Thymus (tissue), 11 donors: ENCODE measurements at regions not wholly inside any gene's neighbourhood (a gene's known extent, or its start where the extent isn't known, plus 50 kb on each side); places are given as distances from the start of the nearest gene placed in this dataset.

Experiments
- DNase-seq, 9 donors: peaks; one replicate each; pipeline ENCODE4 v3.0.0-alpha.2; 2013; ENCODE audit warnings: low spot score in 9 of 9, low read depth in 6 of 9, missing footprints in 1 of 9
- H3K27ac ChIP-seq, 2 donors: one replicate each; pipeline ENCODE4 v1.5.1; 2013; ENCODE audit warnings: control low read depth in 1 of 2, low read depth in 1 of 2, low read length in 1 of 2, mild to moderate bottlenecking in 1 of 2, moderate library complexity in 1 of 2
- H3K27me3 ChIP-seq, 2 donors: one replicate each; pipeline ENCODE4 v1.5.1; 2013; ENCODE audit warnings: low read length in 1 of 2; ENCODE audit not compliant: control insufficient read depth in 2 of 2, insufficient read depth in 1 of 2
- H3K36me3 ChIP-seq, 2 donors: one replicate each; pipeline ENCODE4 v1.5.1; 2013; ENCODE audit warnings: low read length in 1 of 2, mild to moderate bottlenecking in 1 of 2, moderate library complexity in 1 of 2; ENCODE audit not compliant: control insufficient read depth in 2 of 2, insufficient read depth in 2 of 2
- H3K4me1 ChIP-seq, 2 donors: one replicate each; pipeline ENCODE4 v1.5.1; 2013; ENCODE audit warnings: low read length in 2 of 2; ENCODE audit not compliant: control insufficient read depth in 2 of 2, insufficient read depth in 2 of 2
- H3K4me3 ChIP-seq, 2 donors: one replicate each; pipeline ENCODE4 v1.5.1; 2013; ENCODE audit warnings: low read length in 2 of 2, control low read depth in 1 of 2, mild to moderate bottlenecking in 1 of 2
- H3K9me3 ChIP-seq, 2 donors: one replicate each; pipeline ENCODE4 v1.5.1; 2013; ENCODE audit warnings: low read length in 1 of 2, mild to moderate bottlenecking in 1 of 2; ENCODE audit not compliant: control insufficient read depth in 2 of 2, insufficient read depth in 1 of 2
- WGBS: extraction: QIAGEN DNeasy Blood & Tissue Kit; methylation state at CpG from one replicate; pipeline ENCODE4 v1.1.7; 2013; 5-methylcytosine and 5-hydroxymethylcytosine counted together
- donor health status: healthy.

- WGBS: 89% methylated on average over 10 of the region's 10 CpGs
- no peaks in the 10 kb centered on the region for H3K9me3 ChIP-seq
These were observed 83.4 kb downstream of the UNCX start for GRCh38 chr7:1316086-1316485.

GRCh38 chr7:1317646-1318045 is 85.0 kb downstream of the UNCX start:
- Histone ChIP-seq H3K4me1 (no peaks in the 10 kb centered on the region), H3K9me3 (no peaks in the 10 kb centered on the region), H3K27me3 (peaks cover 6 to 14% of the 10 kb centered on the region in 2 donors), H3K4me3 (no peak overlapping the region), H3K27ac (no peak overlapping the region), H3K36me3 (no peaks in the 10 kb centered on the region)
- DNase-seq: no peak
- WGBS: 90% methylated on average over 15 of the region's 15 CpGs

More at GRCh38 chr7:1316086-1316485, 83.4 kb downstream of the UNCX start:
- Histone ChIP-seq H3K27me3 (peaks cover 0 to under 1% of the 10 kb centered on the region in 2 donors), H3K4me1 (no peaks in the 10 kb centered on the region), H3K4me3 (no peak overlapping the region), H3K27ac (no peak overlapping the region), H3K36me3 (no peaks in the 10 kb centered on the region)
- no peak for DNase-seq

GRCh38 chr7:1318051-1318450 is 85.4 kb downstream of the UNCX start:
- Histone ChIP-seq H3K9me3 (no peaks in the 10 kb centered on the region), H3K27me3 (peaks cover 10 to 18% of the 10 kb centered on the region in 2 donors), H3K36me3 (no peaks in the 10 kb centered on the region), H3K4me3 (no peak overlapping the region), H3K4me1 (no peaks in the 10 kb centered on the region), H3K27ac (no peak overlapping the region)
- DNase-seq: no peak
- 87% methylated on average over 16 of the region's 16 CpGs for WGBS

- H3K27me3 ChIP-seq: peaks cover 16 to 25% of the 10 kb centered on the region in 2 donors
- H3K4me1 ChIP-seq: no peaks in the 10 kb centered on the region
- no peak overlapping the region for H3K4me3 ChIP-seq
- no peaks in the 10 kb centered on the region for H3K36me3 ChIP-seq
- no peak for DNase-seq
- no peak overlapping the region for H3K27ac ChIP-seq
- no peaks in the 10 kb centered on the region for H3K9me3 ChIP-seq
- WGBS: 83% methylated on average over 18 of the region's 18 CpGs
These were observed 86.0 kb downstream of the UNCX start for GRCh38 chr7:1318661-1319060.

- no peaks in the 10 kb centered on the region for H3K36me3 ChIP-seq
- H3K4me3 ChIP-seq: no peak overlapping the region
- DNase-seq: no peak
- no peak overlapping the region for H3K27ac ChIP-seq
- 94% methylated on average over 17 of the region's 17 CpGs for WGBS
- peaks cover 26 to 43% of the 10 kb centered on the region in 2 donors for H3K27me3 ChIP-seq
- no peaks in the 10 kb centered on the region for H3K4me1 ChIP-seq
- no peaks in the 10 kb centered on the region for H3K9me3 ChIP-seq
These were observed 88.1 kb downstream of the UNCX start for GRCh38 chr7:1320616-1321240.

- peaks cover 26 to 43% of the 10 kb centered on the region in 2 donors for H3K27me3 ChIP-seq
- no peaks in the 10 kb centered on the region for H3K36me3 ChIP-seq
- H3K4me3 ChIP-seq: no peak overlapping the region
- DNase-seq: no peak
- no peaks in the 10 kb centered on the region for H3K4me1 ChIP-seq
- no peaks in the 10 kb centered on the region for H3K9me3 ChIP-seq
- WGBS: 81% methylated on average over 39 of the region's 39 CpGs
- no peak overlapping the region for H3K27ac ChIP-seq
These were observed 89.0 kb downstream of the UNCX start for GRCh38 chr7:1321411-1322239.

GRCh38 chr7:1322240-1323110 is 89.8 kb downstream of the UNCX start:
- DNase-seq: no peak
- H3K27me3 ChIP-seq: peaks cover 26 to 43% of the 10 kb centered on the region in 2 donors
- H3K4me1 ChIP-seq: no peaks in the 10 kb centered on the region
- 86% methylated on average over 35 of the region's 35 CpGs for WGBS
- no peak overlapping the region for H3K4me3 ChIP-seq
- no peaks in the 10 kb centered on the region for H3K9me3 ChIP-seq
- H3K36me3 ChIP-seq: no peaks in the 10 kb centered on the region
- no peak overlapping the region for H3K27ac ChIP-seq

- 41% methylated on average over 63 of the region's 63 CpGs for WGBS
- no peaks in the 10 kb centered on the region for H3K36me3 ChIP-seq
- no peaks in the 10 kb centered on the region for H3K4me1 ChIP-seq
- H3K4me3 ChIP-seq: no peak overlapping the region
- DNase-seq: no peak
- H3K9me3 ChIP-seq: no peaks in the 10 kb centered on the region
- no peak overlapping the region for H3K27ac ChIP-seq
- H3K27me3 ChIP-seq: peaks cover 26 to 43% of the 10 kb centered on the region in 2 donors
These were observed 90.7 kb downstream of the UNCX start for GRCh38 chr7:1323178-1324027.
